ENCODE measurements at regions not wholly inside any gene's neighbourhood (a gene's known extent, or its start where the extent isn't known, plus 50 kb on each side); places are given as distances from the start of the nearest gene placed in this dataset.
A peak's percentile ranks its signal among the peaks of the same experiment; 100 is the strongest.

DNA sequence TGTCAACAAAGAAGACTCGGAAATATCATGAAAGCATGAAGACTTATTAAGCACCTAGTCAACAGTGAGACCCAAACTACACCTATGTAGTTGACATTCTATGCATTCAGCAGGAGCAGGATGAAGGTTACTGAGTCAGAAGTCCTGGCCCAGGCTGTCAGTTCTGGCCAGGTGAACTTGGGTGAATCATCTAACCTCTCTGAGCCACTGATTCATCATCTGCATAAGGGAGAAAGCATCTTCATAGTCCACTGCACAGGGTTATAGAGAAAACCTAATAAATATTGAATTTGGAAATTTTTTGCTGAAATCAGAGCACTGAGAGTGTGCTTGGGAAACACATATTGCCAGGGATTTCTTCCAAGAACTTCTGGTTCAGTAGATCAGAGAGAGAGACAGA is 296.0 kb upstream of the SFRP2 start:
- Histone ChIP-seq H3K4ac (ENCODE audit: low read depth, low read length) (no peak overlapping the region), H3K27ac (ENCODE audit: low read depth, low read length) (no peak overlapping the region), H3K27me3 (ENCODE audit: insufficient read depth, low read length, poor library complexity) (no peaks in the 10 kb centered on the region), H3K36me3 (ENCODE audit: control insufficient read depth, insufficient read depth, low read length) (no peaks in the 10 kb centered on the region), H3K23ac (ENCODE audit: low read length) (no peak overlapping the region), H3K4me2 (ENCODE audit: low read length) (no peak overlapping the region), H3K9ac (ENCODE audit: low read length) (no peak overlapping the region), H3K18ac (ENCODE audit: low read length) (no peak overlapping the region), H4K8ac (ENCODE audit: low read depth, low read length) (no peak overlapping the region), H4K5ac (ENCODE audit: low read length) (no peak overlapping the region), H2BK15ac (replicated peaks; ENCODE audit: low read depth) (no peak overlapping the region), H2BK120ac (ENCODE audit: low read depth, low read length) (no peak overlapping the region), H3K79me1 (ENCODE audit: low read length) (no peaks in the 10 kb centered on the region), H3K79me2 (ENCODE audit: control insufficient read depth, insufficient read depth, low read length) (no peaks in the 10 kb centered on the region), H2AK5ac (ENCODE audit: low read length) (no peak overlapping the region), H2BK5ac (ENCODE audit: low read length) (no peak overlapping the region), H3K4me1 (ENCODE audit: control insufficient read depth, low read depth, low read length) (no peaks in the 10 kb centered on the region), H3K56ac (ENCODE audit: low read length) (no peak overlapping the region), H3K4me3 (ENCODE audit: low read length) (no peak overlapping the region)
- no peak for DNase-seq
- no CpG with 5 or more reads among the region's 1 CpG for whole genome bisulfite sequencing (ENCODE audit: extremely low coverage, insufficient coverage, low lambda C conversion rate)

DNA sequence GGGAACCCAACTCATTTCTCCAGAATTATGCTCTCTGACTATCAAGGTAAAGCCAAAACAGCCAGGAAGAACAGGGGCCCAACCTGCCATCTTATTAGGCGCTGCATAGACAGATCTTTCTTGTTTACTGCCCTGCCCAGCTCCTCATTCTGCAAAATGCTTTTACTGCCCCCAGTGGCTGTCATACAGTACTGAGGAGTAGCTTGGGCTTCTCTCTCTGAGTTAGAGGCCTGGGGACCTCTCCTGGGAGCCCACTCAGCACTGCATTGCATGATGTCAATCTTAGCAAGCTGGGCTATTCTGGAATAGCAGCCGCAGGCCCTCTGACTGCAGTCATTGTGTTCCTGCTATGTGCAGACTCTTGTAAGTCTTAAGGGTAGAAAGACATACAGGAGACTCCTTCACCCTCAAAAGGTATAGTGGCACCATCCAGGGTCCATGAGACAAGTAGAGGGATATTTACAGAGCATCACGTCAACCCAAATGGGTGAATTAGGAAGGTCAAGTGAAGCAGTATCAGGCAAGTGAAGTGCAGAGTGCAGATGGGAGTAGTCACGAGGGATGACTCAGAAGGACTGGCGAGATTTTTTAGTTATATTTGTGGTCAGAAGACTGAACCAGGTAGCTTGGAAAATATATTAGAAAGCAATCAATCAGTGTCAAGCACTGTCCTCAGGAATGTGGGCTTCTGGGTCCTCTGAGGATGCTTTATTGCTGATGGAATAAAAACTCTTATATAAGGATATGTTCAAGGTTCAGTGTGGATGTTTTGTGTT is 294.1 kb upstream of the SFRP2 start:
- Histone ChIP-seq H4K8ac (ENCODE audit: low read depth, low read length) (no peak overlapping the region), H3K79me2 (ENCODE audit: control insufficient read depth, insufficient read depth, low read length) (no peaks in the 10 kb centered on the region), H3K79me1 (ENCODE audit: low read length) (no peaks in the 10 kb centered on the region), H2BK120ac (ENCODE audit: low read depth, low read length) (no peak overlapping the region), H3K4me1 (ENCODE audit: control insufficient read depth, low read depth, low read length) (no peaks in the 10 kb centered on the region), H3K27ac (ENCODE audit: low read depth, low read length) (no peak overlapping the region), H3K56ac (ENCODE audit: low read length) (no peak overlapping the region), H3K9ac (ENCODE audit: low read length) (no peak overlapping the region), H3K4me3 (ENCODE audit: low read length) (no peak overlapping the region), H3K36me3 (ENCODE audit: control insufficient read depth, insufficient read depth, low read length) (no peaks in the 10 kb centered on the region), H3K4ac (ENCODE audit: low read depth, low read length) (no peak overlapping the region), H2BK5ac (ENCODE audit: low read length) (no peak overlapping the region), H2AK5ac (ENCODE audit: low read length) (no peak overlapping the region), H3K4me2 (ENCODE audit: low read length) (no peak overlapping the region), H3K23ac (ENCODE audit: low read length) (no peak overlapping the region), H3K27me3 (ENCODE audit: insufficient read depth, low read length, poor library complexity) (no peaks in the 10 kb centered on the region), H3K18ac (ENCODE audit: low read length) (no peak overlapping the region), H2BK15ac (replicated peaks; ENCODE audit: low read depth) (no peak overlapping the region), H4K5ac (ENCODE audit: low read length) (no peak overlapping the region)
- no CpG with 5 or more reads among the region's 5 CpGs for WGBS (ENCODE audit: extremely low coverage, insufficient coverage, low lambda C conversion rate)
- peak; percentile 86 for DNase-seq

- Histone ChIP-seq H4K8ac (ENCODE audit: low read depth, low read length) (no peak overlapping the region), H3K23ac (ENCODE audit: low read length) (no peak overlapping the region), H3K56ac (ENCODE audit: low read length) (no peak overlapping the region), H3K9ac (ENCODE audit: low read length) (no peak overlapping the region), H2BK15ac (replicated peaks; ENCODE audit: low read depth) (no peak overlapping the region), H3K79me2 (ENCODE audit: control insufficient read depth, insufficient read depth, low read length) (no peaks in the 10 kb centered on the region), H3K4me1 (ENCODE audit: control insufficient read depth, low read depth, low read length) (no peaks in the 10 kb centered on the region), H3K27me3 (ENCODE audit: insufficient read depth, low read length, poor library complexity) (no peaks in the 10 kb centered on the region), H3K18ac (ENCODE audit: low read length) (no peak overlapping the region), H4K5ac (ENCODE audit: low read length) (no peak overlapping the region), H3K4me2 (ENCODE audit: low read length) (no peak overlapping the region), H3K36me3 (ENCODE audit: control insufficient read depth, insufficient read depth, low read length) (no peaks in the 10 kb centered on the region), H3K4me3 (ENCODE audit: low read length) (no peak overlapping the region), H2BK5ac (ENCODE audit: low read length) (no peak overlapping the region), H2BK120ac (ENCODE audit: low read depth, low read length) (no peak overlapping the region), H2AK5ac (ENCODE audit: low read length) (no peak overlapping the region), H3K4ac (ENCODE audit: low read depth, low read length) (no peak overlapping the region), H3K79me1 (ENCODE audit: low read length) (no peaks in the 10 kb centered on the region), H3K27ac (ENCODE audit: low read depth, low read length) (no peak overlapping the region)
- WGBS (ENCODE audit: extremely low coverage, insufficient coverage, low lambda C conversion rate) = no CpG with 5 or more reads among the region's 2 CpGs
- DNase-seq = no peak
These were observed 292.5 kb upstream of the SFRP2 start for GRCh38 chr4:154081391-154081790.

GRCh38 chr4:154078504-154079350 is 289.8 kb upstream of the SFRP2 start:
- Histone ChIP-seq H2BK5ac (ENCODE audit: low read length) (no peak overlapping the region), H3K27ac (ENCODE audit: low read depth, low read length) (no peak overlapping the region), H3K4me3 (ENCODE audit: low read length) (no peak overlapping the region), H3K79me1 (ENCODE audit: low read length) (no peaks in the 10 kb centered on the region), H3K9ac (ENCODE audit: low read length) (no peak overlapping the region), H3K79me2 (ENCODE audit: control insufficient read depth, insufficient read depth, low read length) (no peaks in the 10 kb centered on the region), H3K23ac (ENCODE audit: low read length) (no peak overlapping the region), H3K56ac (ENCODE audit: low read length) (no peak overlapping the region), H2BK120ac (ENCODE audit: low read depth, low read length) (no peak overlapping the region), H3K4me2 (ENCODE audit: low read length) (no peak overlapping the region), H3K4ac (ENCODE audit: low read depth, low read length) (no peak overlapping the region), H3K4me1 (ENCODE audit: control insufficient read depth, low read depth, low read length) (no peaks in the 10 kb centered on the region), H2AK5ac (ENCODE audit: low read length) (no peak overlapping the region), H4K8ac (ENCODE audit: low read depth, low read length) (no peak overlapping the region), H3K27me3 (ENCODE audit: insufficient read depth, low read length, poor library complexity) (no peaks in the 10 kb centered on the region), H3K36me3 (ENCODE audit: control insufficient read depth, insufficient read depth, low read length) (no peaks in the 10 kb centered on the region), H3K18ac (ENCODE audit: low read length) (no peak overlapping the region), H2BK15ac (replicated peaks; ENCODE audit: low read depth) (no peak overlapping the region), H4K5ac (ENCODE audit: low read length) (no peak overlapping the region)
- DNase-seq = no peak
- no CpG with 5 or more reads among the region's 8 CpGs for WGBS (ENCODE audit: extremely low coverage, insufficient coverage, low lambda C conversion rate)

GRCh38 chr4:154076921-154077320 is 288.0 kb upstream of the SFRP2 start:
- no peaks in the 10 kb centered on the region for H3K79me2 ChIP-seq (ENCODE audit: control insufficient read depth, insufficient read depth, low read length)
- H3K4ac ChIP-seq (ENCODE audit: low read depth, low read length) = no peak overlapping the region
- no peak overlapping the region for H3K27ac ChIP-seq (ENCODE audit: low read depth, low read length)
- no peak overlapping the region for H3K4me3 ChIP-seq (ENCODE audit: low read length)
- H3K18ac ChIP-seq (ENCODE audit: low read length) = no peak overlapping the region
- no peaks in the 10 kb centered on the region for H3K27me3 ChIP-seq (ENCODE audit: insufficient read depth, low read length, poor library complexity)
- no peak overlapping the region for H2AK5ac ChIP-seq (ENCODE audit: low read length)
- no peak overlapping the region for H2BK120ac ChIP-seq (ENCODE audit: low read depth, low read length)
- H2BK15ac ChIP-seq (replicated peaks; ENCODE audit: low read depth) = no peak overlapping the region
- H3K9ac ChIP-seq (ENCODE audit: low read length) = no peak overlapping the region
- H3K36me3 ChIP-seq (ENCODE audit: control insufficient read depth, insufficient read depth, low read length) = no peaks in the 10 kb centered on the region
- WGBS (ENCODE audit: extremely low coverage, insufficient coverage, low lambda C conversion rate) = no CpG with 5 or more reads among the region's 4 CpGs
- no peak overlapping the region for H4K8ac ChIP-seq (ENCODE audit: low read depth, low read length)
- DNase-seq = no peak
- H3K23ac ChIP-seq (ENCODE audit: low read length) = no peak overlapping the region
- H3K4me1 ChIP-seq (ENCODE audit: control insufficient read depth, low read depth, low read length) = no peaks in the 10 kb centered on the region
- no peak overlapping the region for H3K4me2 ChIP-seq (ENCODE audit: low read length)
- H3K56ac ChIP-seq (ENCODE audit: low read length) = no peak overlapping the region
- no peak overlapping the region for H2BK5ac ChIP-seq (ENCODE audit: low read length)
- H3K79me1 ChIP-seq (ENCODE audit: low read length) = no peaks in the 10 kb centered on the region
- H4K5ac ChIP-seq (ENCODE audit: low read length) = no peak overlapping the region

Data from mesendoderm (in vitro differentiated cells).